NCI-H774 (cell line): ENCODE measurements at regions not wholly inside any gene's neighbourhood (a gene's known extent, or its start where the extent isn't known, plus 50 kb on each side); places are given as distances from the start of the nearest gene placed in this dataset.
"Not testable (repeated sequence)": the region's sequence is repeated elsewhere in the genome, so short reads cannot be mapped to it uniquely, and the experiment has no call there.

ENCODE experiments used
- DNase-seq: peaks from one replicate; lab custom pipeline; 2025; lab: John Stamatoyannopoulos, UW

GRCh38 chrX:77003530-77003929, 443.7 kb upstream of the FGF16 start:
- DNase-seq: no peak

GRCh38 chrX:77003956-77004355, 443.2 kb upstream of the FGF16 start:
- no peak for DNase-seq

GRCh38 chrX:77009691-77010090, 437.5 kb upstream of the FGF16 start:
- DNase-seq: no peak

GRCh38 chrX:77014377-77015372, 432.5 kb upstream of the FGF16 start:
- peak; percentile 26 for DNase-seq

- no peak for DNase-seq
These were observed 430.1 kb upstream of the FGF16 start for GRCh38 chrX:77017093-77017492.

- peak; percentile 1 for DNase-seq
These were observed 400.9 kb upstream of the FGF16 start for GRCh38 chrX:77046180-77046810.

- no peak for DNase-seq
These were observed 386.6 kb upstream of the FGF16 start for GRCh38 chrX:77060572-77060971.

- no peak for DNase-seq
These were observed 386.2 kb upstream of the FGF16 start for GRCh38 chrX:77061022-77061421.

GRCh38 chrX:77061545-77061944, 385.6 kb upstream of the FGF16 start:
- DNase-seq: no peak

GRCh38 chrX:77065896-77066295, 381.3 kb upstream of the FGF16 start:
- DNase-seq: no peak

- DNase-seq: no peak
These were observed 376.8 kb upstream of the FGF16 start for GRCh38 chrX:77070202-77070918.

- no peak for DNase-seq
These were observed 370.3 kb upstream of the FGF16 start for GRCh38 chrX:77076896-77077295.

GRCh38 chrX:77081237-77081636, 366.0 kb upstream of the FGF16 start:
- DNase-seq: not testable (repeated sequence)

GRCh38 chrX:77085372-77085771, 361.8 kb upstream of the FGF16 start:
- DNase-seq: no peak

- DNase-seq: peak; percentile 15
These were observed 359.5 kb upstream of the FGF16 start for GRCh38 chrX:77087529-77088169.

- no peak for DNase-seq
These were observed 359.0 kb upstream of the FGF16 start for GRCh38 chrX:77088233-77088632.

GRCh38 chrX:77114501-77114900, 332.7 kb upstream of the FGF16 start:
- no peak for DNase-seq

GRCh38 chrX:77118686-77119085, 328.5 kb upstream of the FGF16 start:
- no peak for DNase-seq

GRCh38 chrX:77119706-77120105, 327.5 kb upstream of the FGF16 start:
- DNase-seq: no peak

- DNase-seq: not testable (repeated sequence)
These were observed 323.3 kb upstream of the FGF16 start for GRCh38 chrX:77123917-77124316.

GRCh38 chrX:77127571-77127970, 319.6 kb upstream of the FGF16 start:
- not testable (repeated sequence) for DNase-seq

- no peak for DNase-seq
These were observed 303.3 kb upstream of the FGF16 start for GRCh38 chrX:77143907-77144306.
